HG02610 (cell line): ENCODE measurements at regions not wholly inside any gene's neighbourhood (a gene's known extent, or its start where the extent isn't known, plus 50 kb on each side); places are given as distances from the start of the nearest gene placed in this dataset.
"Not testable (repeated sequence)": the region's sequence is repeated elsewhere in the genome, so short reads cannot be mapped to it uniquely, and the experiment has no call there.

Experiments
- ATAC-seq: cut with Tn5 transposase; IDR thresholded peaks from one replicate; pipeline ENCODE4 v1.9.1; 2021; ENCODE audit warnings: mild to moderate bottlenecking, moderate library complexity; ENCODE audit not compliant: unreplicated experiment

DNA sequence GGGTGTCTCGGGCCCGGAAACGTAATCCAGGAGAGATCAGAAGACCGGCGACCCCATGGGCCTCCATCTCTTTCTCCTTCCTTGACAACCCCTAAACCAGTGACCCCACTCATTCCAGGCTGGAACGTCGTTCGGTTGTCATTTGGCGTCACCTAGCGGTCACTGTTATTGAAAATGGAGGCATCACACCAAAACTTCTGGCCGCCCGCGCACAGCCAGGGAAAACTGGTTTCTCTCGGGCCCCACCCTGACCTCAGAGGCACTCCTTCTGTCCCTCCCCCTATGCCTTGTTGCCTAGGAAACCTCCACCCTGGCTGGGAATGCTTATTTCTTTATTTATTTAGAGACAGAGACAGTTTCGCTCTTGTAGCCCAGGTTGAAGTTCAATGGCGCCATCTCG, 2327.3 kb upstream of the TPTE start:
- ATAC-seq, result peak; percentile 65

DNA sequence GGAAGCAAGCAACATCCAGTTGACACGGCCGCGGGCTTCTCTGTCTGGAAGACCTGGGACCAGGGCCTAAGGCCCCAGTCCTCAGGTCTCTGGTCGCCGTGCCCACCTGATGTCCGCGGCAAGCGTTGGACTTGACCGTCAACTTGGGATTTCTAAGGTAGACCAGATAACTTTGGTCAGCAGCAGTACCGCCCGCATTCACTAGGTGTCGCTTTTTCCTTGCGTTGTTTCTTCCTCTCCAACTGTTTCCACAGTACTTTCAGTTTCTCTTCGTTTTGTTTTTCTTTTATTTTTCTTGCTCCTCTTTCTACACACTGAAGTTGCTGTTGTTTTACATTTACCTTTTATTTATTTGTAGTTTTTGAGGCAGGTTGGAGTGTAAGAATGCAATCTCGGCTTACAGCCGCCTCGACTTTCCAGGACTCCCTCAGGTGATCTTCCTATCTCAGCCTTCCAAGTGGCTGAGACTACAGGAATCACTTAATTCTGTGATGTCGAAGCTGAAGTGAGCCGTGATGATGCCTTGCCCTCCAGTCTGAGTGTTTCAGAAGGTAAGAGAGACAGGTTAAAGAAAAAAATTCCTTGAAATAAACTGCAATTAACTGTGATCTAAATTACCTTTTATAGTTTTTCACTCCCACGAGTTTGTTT, 2323.9 kb upstream of the TPTE start:
- ATAC-seq, result peak; percentile 51

DNA sequence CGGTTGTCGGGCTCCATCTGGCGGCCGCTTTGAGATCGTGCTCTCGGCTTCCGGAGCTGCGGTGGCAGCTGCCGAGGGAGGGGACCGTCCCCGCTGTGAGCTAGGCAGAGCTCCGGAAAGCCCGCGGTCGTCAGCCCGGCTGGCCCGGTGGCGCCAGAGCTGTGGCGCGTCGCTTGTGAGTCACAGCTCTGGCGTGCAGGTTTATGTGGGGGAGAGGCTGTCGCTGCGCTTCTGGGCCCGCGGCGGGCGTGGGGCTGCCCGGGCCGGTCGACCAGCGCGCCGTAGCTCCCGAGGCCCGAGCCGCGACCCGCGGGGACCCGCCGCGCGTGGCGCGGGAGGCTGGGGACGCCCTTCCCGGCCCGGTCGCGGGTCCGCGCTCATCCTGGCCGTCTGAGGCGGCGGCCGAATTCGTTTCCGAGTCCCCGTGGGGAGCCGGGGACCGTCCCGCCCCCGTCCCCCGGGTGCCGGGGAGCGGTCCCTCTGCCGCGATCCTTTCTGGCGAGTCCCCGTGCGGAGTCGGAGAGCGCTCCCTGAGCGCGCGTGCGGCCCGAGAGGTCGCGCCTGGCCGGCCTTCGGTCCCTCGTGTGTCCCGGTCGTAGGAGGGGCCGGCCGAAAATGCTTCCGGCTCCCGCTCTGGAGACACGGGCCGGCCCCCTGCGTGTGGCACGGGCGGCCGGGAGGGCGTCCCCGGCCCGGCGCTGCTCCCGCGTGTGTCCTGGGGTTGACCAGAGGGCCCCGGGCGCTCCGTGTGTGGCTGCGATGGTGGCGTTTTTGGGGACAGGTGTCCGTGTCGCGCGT, 2316.1 kb upstream of the TPTE start:
- not testable (repeated sequence) for ATAC-seq

DNA sequence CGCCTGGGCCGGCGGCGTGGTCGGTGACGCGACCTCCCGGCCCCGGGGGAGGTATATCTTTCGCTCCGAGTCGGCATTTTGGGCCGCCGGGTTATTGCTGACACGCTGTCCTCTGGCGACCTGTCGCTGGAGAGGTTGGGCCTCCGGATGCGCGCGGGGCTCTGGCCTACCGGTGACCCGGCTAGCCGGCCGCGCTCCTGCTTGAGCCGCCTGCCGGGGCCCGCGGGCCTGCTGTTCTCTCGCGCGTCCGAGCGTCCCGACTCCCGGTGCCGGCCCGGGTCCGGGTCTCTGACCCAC, 2315.5 kb upstream of the TPTE start:
- ATAC-seq, result not testable (repeated sequence)

DNA sequence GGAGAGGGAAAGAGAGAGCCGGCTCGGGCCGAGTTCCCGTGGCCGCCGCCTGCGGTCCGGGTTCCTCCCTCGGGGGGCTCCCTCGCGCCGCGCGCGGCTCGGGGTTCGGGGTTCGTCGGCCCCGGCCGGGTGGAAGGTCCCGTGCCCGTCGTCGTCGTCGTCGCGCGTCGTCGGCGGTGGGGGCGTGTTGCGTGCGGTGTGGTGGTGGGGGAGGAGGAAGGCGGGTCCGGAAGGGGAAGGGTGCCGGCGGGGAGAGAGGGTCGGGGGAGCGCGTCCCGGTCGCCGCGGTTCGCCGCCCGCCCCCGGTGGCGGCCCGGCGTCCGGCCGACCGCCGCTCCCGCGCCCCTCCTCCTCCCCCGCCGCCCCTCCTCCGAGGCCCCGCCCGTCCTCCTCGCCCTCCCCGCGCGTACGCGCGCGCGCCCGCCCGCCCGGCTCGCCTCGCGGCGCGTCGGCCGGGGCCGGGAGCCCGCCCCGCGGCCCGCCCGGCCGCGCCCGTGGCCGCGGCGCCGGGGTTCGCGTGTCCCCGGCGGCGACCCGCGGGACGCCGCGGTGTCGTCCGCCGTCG, 2308.3 kb upstream of the TPTE start:
- ATAC-seq, result not testable (repeated sequence)

DNA sequence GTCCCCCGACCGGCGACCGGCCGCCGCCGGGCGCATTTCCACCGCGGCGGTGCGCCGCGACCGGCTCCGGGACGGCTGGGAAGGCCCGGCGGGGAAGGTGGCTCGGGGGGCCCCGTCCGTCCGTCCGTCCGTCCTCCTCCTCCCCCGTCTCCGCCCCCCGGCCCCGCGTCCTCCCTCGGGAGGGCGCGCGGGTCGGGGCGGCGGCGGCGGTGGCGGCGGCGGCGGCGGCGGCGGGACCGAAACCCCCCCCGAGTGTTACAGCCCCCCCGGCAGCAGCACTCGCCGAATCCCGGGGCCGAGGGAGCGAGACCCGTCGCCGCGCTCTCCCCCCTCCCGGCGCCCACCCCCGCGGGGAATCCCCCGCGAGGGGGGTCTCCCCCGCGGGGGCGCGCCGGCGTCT, 2306.8 kb upstream of the TPTE start:
- ATAC-seq, result not testable (repeated sequence)

DNA sequence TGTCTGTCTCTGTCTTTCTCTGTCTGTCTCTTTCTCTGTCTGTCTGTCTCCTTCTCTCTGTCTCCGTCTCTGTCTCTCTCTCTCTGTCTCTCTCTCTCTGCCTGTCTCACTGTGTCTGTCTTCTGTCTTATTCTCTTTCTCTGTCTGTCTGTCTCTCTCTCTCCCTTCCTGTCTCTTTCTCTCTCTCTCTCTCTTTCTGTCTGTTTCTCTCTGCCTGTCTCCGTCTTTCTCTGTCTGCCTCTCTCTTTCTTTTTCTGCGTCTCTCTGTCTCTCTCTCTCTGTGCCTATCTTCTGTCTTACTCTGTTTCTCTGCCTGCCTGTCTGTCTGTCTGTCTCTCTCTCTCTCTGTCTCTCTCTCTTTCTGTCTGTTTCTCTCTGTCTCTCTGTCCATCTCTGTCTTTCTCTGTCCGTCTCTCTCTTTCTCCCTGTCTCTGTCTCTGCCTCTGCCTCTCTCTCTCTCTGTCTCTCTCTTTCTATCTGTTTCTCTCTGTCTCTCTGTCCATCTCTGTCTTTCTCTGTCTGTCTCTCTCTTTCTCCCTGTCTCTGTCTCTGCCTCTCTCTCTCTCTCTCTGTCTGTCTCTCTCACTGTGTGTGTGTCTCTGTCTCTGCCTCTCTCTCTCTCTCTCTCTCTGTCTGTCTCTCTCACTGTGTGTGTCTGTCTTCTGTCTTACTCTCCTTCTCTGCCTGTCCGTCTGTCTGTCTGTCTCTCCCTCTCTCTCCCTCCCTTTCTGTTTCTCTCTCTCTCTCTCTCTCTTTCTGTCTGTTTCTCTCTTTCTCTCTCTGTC, 2291.8 kb upstream of the TPTE start:
- ATAC-seq, result peak; percentile 33

DNA sequence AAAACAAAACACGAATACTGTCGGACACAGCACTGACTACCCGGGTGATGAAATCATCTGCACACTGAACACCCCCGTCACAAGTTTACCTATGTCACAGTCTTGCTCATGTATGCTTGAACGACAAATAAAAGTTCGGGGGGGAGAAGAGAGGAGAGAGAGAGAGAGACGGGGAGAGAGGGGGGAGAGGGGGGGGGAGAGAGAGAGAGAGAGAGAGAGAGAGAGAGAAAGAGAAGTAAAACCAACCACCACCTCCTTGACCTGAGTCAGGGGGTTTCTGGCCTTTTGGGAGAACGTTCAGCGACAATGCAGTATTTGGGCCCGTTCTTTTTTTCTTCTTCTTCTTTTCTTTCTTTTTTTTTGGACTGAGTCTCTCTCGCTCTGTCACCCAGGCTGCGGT, 2290.1 kb upstream of the TPTE start:
- ATAC-seq, result not testable (repeated sequence)

DNA sequence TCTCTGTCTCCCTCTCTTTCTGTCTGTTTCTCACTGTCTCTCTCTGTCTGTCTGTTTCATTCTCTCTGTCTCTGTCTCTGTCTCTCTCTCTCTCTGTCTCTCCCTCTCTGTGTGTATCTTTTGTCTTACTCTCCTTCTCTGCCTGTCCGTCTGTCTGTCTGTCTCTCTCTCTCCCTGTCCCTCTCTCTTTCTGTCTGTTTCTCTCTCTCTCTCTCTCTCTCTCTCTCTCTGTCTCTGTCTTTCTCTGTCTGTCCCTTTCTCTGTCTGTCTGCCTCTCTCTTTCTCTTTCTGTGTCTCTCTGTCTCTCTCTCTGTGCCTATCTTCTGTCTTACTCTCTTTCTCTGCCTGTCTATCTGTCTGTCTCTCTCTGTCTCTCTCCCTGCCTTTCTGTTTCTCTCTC, 2288.4 kb upstream of the TPTE start:
- not testable (repeated sequence) for ATAC-seq

DNA sequence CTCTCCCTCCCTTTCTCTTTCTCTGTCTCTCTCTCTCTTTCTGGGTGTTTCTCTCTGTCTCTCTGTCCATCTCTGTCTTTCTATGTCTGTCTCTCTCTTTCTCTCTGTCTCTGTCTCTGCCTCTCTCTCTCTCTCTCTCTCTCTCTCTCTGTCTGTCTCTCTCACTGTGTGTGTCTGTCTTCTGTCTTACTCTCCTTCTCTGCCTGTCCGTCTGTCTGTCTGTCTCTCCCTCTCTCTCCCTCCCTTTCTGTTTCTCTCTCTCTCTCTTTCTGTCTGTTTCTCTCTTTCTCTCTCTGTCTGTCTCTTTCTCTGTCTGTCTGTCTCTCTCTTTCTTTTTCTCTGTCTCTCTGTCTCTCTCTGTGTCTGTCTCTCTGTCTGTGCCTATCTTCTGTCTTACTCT, 2287.3 kb upstream of the TPTE start:
- not testable (repeated sequence) for ATAC-seq

DNA sequence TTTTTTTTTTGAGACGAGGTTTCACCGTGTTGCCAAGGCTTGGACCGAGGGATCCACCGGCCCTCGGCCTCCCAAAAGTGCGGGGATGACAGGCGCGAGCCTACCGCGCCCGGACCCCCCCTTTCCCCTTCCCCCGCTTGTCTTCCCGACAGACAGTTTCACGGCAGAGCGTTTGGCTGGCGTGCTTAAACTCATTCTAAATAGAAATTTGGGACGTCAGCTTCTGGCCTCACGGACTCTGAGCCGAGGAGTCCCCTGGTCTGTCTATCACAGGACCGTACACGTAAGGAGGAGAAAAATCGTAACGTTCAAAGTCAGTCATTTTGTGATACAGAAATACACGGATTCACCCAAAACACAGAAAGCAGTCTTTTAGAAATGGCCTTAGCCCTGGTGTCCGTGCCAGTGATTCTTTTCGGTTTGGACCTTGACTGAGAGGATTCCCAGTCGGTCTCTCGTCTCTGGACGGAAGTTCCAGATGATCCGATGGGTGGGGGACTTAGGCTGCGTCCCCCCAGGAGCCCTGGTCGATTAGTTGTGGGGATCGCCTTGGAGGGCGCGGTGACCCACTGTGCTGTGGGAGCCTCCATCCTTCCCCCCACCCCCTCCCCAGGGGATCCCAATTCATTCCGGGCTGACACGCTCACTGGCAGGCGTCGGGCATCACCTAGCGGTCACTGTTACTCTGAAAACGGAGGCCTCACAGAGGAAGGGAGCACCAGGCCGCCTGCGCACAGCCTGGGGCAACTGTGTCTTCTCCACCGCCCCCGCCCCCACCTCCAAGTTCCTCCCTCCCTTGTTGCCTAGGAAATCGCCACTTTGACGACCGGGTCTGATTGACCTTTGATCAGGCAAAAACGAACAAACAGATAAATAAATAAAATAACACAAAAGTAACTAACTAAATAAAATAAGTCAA, 2276.4 kb upstream of the TPTE start:
- peak; percentile 53 for ATAC-seq

DNA sequence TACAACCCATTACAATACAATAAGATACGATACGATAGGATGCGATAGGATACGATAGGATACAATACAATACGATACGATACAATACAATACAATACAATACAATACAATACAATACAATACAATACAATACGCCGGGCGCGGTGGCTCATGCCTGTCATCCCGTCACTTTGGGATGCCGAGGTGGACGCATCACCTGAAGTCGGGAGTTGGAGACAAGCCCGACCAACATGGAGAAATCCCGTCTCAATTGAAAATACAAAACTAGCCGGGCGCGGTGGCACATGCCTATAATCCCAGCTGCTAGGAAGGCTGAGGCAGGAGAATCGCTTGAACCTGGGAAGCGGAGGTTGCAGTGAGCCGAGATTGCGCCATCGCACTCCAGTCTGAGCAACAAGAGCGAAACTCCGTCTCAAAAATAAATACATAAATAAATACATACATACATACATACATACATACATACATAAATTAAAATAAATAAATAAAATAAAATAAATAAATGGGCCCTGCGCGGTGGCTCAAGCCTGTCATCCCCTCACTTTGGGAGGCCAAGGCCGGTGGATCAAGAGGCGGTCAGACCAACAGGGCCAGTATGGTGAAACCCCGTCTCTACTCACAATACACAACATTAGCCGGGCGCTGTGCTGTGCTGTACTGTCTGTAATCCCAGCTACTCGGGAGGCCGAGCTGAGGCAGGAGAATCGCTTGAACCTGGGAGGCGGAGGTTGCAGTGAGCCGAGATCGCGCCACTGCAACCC, 2275.6 kb upstream of the TPTE start:
- ATAC-seq, result peak; percentile 78

DNA sequence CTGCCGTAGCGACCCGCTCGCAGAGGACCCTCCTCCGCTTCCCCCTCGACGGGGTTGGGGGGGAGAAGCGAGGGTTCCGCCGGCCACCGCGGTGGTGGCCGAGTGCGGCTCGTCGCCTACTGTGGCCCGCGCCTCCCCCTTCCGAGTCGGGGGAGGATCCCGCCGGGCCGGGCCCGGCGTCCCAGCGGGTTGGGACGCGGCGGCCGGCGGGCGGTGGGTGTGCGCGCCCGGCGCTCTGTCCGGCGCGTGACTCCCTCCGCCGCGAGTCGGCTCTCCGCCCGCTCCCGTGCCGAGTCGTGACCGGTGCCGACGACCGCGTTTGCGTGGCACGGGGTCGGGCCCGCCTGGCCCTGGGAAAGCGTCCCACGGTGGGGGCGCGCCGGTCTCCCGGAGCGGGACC, 2269.7 kb upstream of the TPTE start:
- not testable (repeated sequence) for ATAC-seq

DNA sequence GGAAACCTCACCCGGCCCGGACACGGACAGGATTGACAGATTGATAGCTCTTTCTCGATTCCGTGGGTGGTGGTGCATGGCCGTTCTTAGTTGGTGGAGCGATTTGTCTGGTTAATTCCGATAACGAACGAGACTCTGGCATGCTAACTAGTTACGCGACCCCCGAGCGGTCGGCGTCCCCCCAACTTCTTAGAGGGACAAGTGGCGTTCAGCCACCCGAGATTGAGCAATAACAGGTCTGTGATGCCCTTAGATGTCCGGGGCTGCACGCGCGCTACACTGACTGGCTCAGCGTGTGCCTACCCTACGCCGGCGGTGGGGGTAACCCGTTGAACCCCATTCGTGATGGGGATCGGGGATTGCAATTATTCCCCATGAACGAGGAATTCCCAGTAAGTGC, 2266.3 kb upstream of the TPTE start:
- ATAC-seq, result not testable (repeated sequence)

DNA sequence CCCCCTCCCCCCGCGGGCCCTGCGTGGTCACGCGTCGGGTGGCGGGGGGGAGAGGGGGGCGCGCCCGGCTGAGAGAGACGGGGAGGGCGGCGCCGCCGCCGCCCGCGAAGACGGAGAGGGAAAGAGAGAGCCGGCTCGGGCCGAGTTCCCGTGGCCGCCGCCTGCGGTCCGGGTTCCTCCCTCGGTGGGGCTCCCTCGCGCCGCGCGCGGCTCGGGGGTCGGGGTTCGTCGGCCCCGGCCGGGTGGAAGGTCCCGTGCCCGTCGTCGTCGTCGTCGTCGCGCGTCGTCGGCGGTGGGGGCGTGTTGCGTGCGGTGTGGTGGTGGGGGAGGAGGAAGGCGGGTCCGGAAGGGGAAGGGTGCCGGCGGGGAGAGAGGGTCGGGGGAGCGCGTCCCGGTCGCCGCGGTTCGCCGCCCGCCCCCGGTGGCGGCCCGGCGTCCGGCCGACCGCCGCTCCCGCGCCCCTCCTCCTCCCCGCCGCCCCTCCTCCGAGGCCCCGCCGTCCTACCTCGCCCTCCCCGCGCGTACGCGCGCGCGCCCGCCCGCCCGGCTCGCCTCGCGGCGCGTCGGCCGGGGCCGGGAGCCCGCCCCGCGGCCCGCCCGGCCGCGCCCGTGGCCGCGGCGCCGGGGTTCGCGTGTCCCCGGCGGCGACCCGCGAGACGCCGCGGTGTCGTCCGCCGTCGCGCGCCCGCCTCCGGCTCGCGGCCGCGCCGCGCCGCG, 2264.1 kb upstream of the TPTE start:
- ATAC-seq, result not testable (repeated sequence)

DNA sequence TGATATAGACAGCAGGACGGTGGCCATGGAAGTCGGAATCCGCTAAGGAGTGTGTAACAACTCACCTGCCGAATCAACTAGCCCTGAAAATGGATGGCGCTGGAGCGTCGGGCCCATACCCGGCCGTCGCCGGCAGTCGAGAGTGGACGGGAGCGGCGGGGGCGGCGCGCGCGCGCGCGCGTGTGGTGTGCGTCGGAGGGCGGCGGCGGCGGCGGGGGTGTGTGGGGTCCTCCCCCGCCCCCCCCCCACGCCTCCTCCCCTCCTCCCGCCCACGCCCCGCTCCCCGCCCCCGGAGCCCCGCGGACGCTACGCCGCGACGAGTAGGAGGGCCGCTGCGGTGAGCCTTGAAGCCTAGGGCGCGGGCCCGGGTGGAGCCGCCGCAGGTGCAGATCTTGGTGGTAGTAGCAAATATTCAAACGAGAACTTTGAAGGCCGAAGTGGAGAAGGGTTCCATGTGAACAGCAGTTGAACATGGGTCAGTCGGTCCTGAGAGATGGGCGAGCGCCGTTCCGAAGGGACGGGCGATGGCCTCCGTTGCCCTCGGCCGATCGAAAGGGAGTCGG, 2261.2 kb upstream of the TPTE start:
- ATAC-seq, result not testable (repeated sequence)
